ENCODE measurements at regions not wholly inside any gene's neighbourhood (a gene's known extent, or its start where the extent isn't known, plus 50 kb on each side); places are given as distances from the start of the nearest gene placed in this dataset.

GRCh38 chr18:37997695-37998094, 432.1 kb upstream of the CELF4 start:
- no peak for DNase-seq (ENCODE audit: low read depth, low spot score)

GRCh38 chr18:37987901-37988300, 422.3 kb upstream of the CELF4 start:
- DNase-seq (ENCODE audit: low read depth, low spot score): no peak

GRCh38 chr18:37986665-37987064, 421.1 kb upstream of the CELF4 start:
- no peak for DNase-seq (ENCODE audit: low read depth, low spot score)

GRCh38 chr18:37985126-37985525, 419.5 kb upstream of the CELF4 start:
- peak; percentile 7 for DNase-seq (ENCODE audit: low read depth, low spot score)

GRCh38 chr18:37980556-37980955, 415.0 kb upstream of the CELF4 start:
- DNase-seq (ENCODE audit: low read depth, low spot score): no peak

- no peak for DNase-seq (ENCODE audit: low read depth, low spot score)
Observed at GRCh38 chr18:37975446-37975845, 409.8 kb upstream of the CELF4 start.

- DNase-seq (ENCODE audit: low read depth, low spot score): no peak
Observed at GRCh38 chr18:37967261-37967660, 401.7 kb upstream of the CELF4 start.

GRCh38 chr18:37965572-37965970, 400.0 kb upstream of the CELF4 start:
- DNase-seq (ENCODE audit: low read depth, low spot score): no peak

GRCh38 chr18:37964885-37965571, 399.4 kb upstream of the CELF4 start:
- peak; percentile 7 for DNase-seq (ENCODE audit: low read depth, low spot score)

GRCh38 chr18:37963837-37964236, 398.2 kb upstream of the CELF4 start:
- DNase-seq (ENCODE audit: low read depth, low spot score): no peak

GRCh38 chr18:37962316-37962966, 396.8 kb upstream of the CELF4 start:
- no peak for DNase-seq (ENCODE audit: low read depth, low spot score)

GRCh38 chr18:37958499-37958898, 392.9 kb upstream of the CELF4 start:
- no peak for DNase-seq (ENCODE audit: low read depth, low spot score)

GRCh38 chr18:37956902-37957301, 391.3 kb upstream of the CELF4 start:
- DNase-seq (ENCODE audit: low read depth, low spot score): no peak

- DNase-seq (ENCODE audit: low read depth, low spot score): no peak
Observed at GRCh38 chr18:37956020-37956419, 390.4 kb upstream of the CELF4 start.

- no peak for DNase-seq (ENCODE audit: low read depth, low spot score)
Observed at GRCh38 chr18:37955201-37955600, 389.6 kb upstream of the CELF4 start.

- DNase-seq (ENCODE audit: low read depth, low spot score): no peak
Observed at GRCh38 chr18:37953876-37954275, 388.3 kb upstream of the CELF4 start.

- DNase-seq (ENCODE audit: low read depth, low spot score): no peak
Observed at GRCh38 chr18:37948471-37948870, 382.9 kb upstream of the CELF4 start.

GRCh38 chr18:37946324-37946723, 380.7 kb upstream of the CELF4 start:
- no peak for DNase-seq (ENCODE audit: low read depth, low spot score)

GRCh38 chr18:37944700-37945270, 379.2 kb upstream of the CELF4 start:
- DNase-seq (ENCODE audit: low read depth, low spot score): no peak

GRCh38 chr18:37937287-37937686, 371.7 kb upstream of the CELF4 start:
- no peak for DNase-seq (ENCODE audit: low read depth, low spot score)

- no peak for DNase-seq (ENCODE audit: low read depth, low spot score)
Observed at GRCh38 chr18:37935086-37935485, 369.5 kb upstream of the CELF4 start.

GRCh38 chr18:37930640-37931039, 365.0 kb upstream of the CELF4 start:
- no peak for DNase-seq (ENCODE audit: low read depth, low spot score)

GRCh38 chr18:37922162-37922561, 356.6 kb upstream of the CELF4 start:
- DNase-seq (ENCODE audit: low read depth, low spot score): no peak

Measured in iPS DF 19.7 (cell line).